Right cardiac atrium (tissue), 5 donors: ENCODE measurements at regions not wholly inside any gene's neighbourhood (a gene's known extent, or its start where the extent isn't known, plus 50 kb on each side); places are given as distances from the start of the nearest gene placed in this dataset.

Experiments used
- ATAC-seq, 2 donors: fragments of 200-7000 bp; cut with Tn5 transposase; one replicate each; pipeline versions ENCODE4 v1.8.0 to v1.9.1; 2020; ENCODE audit warnings: moderate library complexity in 2 of 2, mild to moderate bottlenecking in 1 of 2
- DNase-seq, 3 donors: peaks; one replicate each; pipeline ENCODE4 v3.0.0-alpha.2; 2020
- H3K27ac ChIP-seq: one replicate; pipeline ENCODE4 v1.5.1; 2013; ENCODE audit warnings: mild to moderate bottlenecking, low read length, control low read depth, moderate library complexity
- H3K27me3 ChIP-seq: one replicate; pipeline ENCODE4 v1.6.1; 2013; ENCODE audit not compliant: control insufficient read depth, insufficient read depth
- H3K4me1 ChIP-seq: one replicate; pipeline ENCODE4 v1.6.1; 2013; ENCODE audit warnings: low read length; ENCODE audit not compliant: control insufficient read depth, insufficient read depth
- H3K4me3 ChIP-seq: one replicate; pipeline ENCODE4 v1.5.1; 2013; ENCODE audit warnings: low read length, control low read depth
- H3K9me3 ChIP-seq: one replicate; pipeline ENCODE4 v1.6.1; 2013; ENCODE audit warnings: low read length; ENCODE audit not compliant: control insufficient read depth
- WGBS: extraction: QIAGEN DNeasy Blood & Tissue Kit; methylation state at CpG from one replicate; pipeline ENCODE4 v1.1.7; 2013; 5-methylcytosine and 5-hydroxymethylcytosine counted together
- intact Hi-C, 4 donors: fragments of 100-400 bp; cut with DNase I; formaldehyde crosslinking; loops; one replicate each; pipeline versions ENCODE4 v1.11.0 to v1.14.0; 2022 to 2023
- donor health status: healthy with polysubstance abuse.
- donor health status: DM: no; HTN: yes; CAD: no.
- donor health status: DM: no; HTN: no; CAD: no.
- donor health status: DM: no; HTN: yes; CAD: no; lungs with severe emphysema.
- donor health status: DM: yes; HTN: yes; CAD: no.

- no peak for ATAC-seq
- 23% methylated on average over 1 of the region's 1 CpG for WGBS
- H3K4me3 ChIP-seq, result no peak overlapping the region
- no peak overlapping the region for H3K27ac ChIP-seq
- no peaks in the 10 kb centered on the region for H3K9me3 ChIP-seq
- H3K4me1 ChIP-seq, result no peaks in the 10 kb centered on the region
- intact Hi-C loops, result no loop called here
- DNase-seq, result no peak
- H3K27me3 ChIP-seq, result no peaks in the 10 kb centered on the region
Observed at GRCh38 chr9:28207657-28208056, 634.4 kb upstream of the C9orf72 start.

GRCh38 chr9:28209130-28209529 is 635.8 kb upstream of the C9orf72 start:
- H3K27me3 ChIP-seq, result no peaks in the 10 kb centered on the region
- DNase-seq (no peak), ATAC-seq (no peak)
- H3K4me1 ChIP-seq, result no peaks in the 10 kb centered on the region
- H3K4me3 ChIP-seq, result no peak overlapping the region
- intact Hi-C loops, result no loop called here
- whole genome bisulfite sequencing, result 92% methylated on average over 3 of the region's 3 CpGs
- H3K9me3 ChIP-seq, result no peaks in the 10 kb centered on the region
- H3K27ac ChIP-seq, result no peak overlapping the region

- H3K27ac ChIP-seq, result no peak overlapping the region
- H3K4me3 ChIP-seq, result no peak overlapping the region
- no peak for DNase-seq
- H3K4me1 ChIP-seq, result no peaks in the 10 kb centered on the region
- no peaks in the 10 kb centered on the region for H3K27me3 ChIP-seq
- ATAC-seq, result no peak
- intact Hi-C loops, result no loop called here
- no peaks in the 10 kb centered on the region for H3K9me3 ChIP-seq
Observed at GRCh38 chr9:28212979-28213378, 639.7 kb upstream of the C9orf72 start.

- no peaks in the 10 kb centered on the region for H3K27me3 ChIP-seq
- H3K27ac ChIP-seq, result no peak overlapping the region
- no peak for ATAC-seq
- WGBS, result 89% methylated on average over 5 of the region's 5 CpGs
- intact Hi-C loops, result no loop called here
- no peaks in the 10 kb centered on the region for H3K9me3 ChIP-seq
- no peak for DNase-seq
- no peak overlapping the region for H3K4me3 ChIP-seq
- H3K4me1 ChIP-seq, result no peaks in the 10 kb centered on the region
Observed at GRCh38 chr9:28215536-28216299, 642.4 kb upstream of the C9orf72 start.

- no peak overlapping the region for H3K4me3 ChIP-seq
- intact Hi-C loops, result no loop called here
- no peak overlapping the region for H3K27ac ChIP-seq
- no peaks in the 10 kb centered on the region for H3K9me3 ChIP-seq
- no peak for DNase-seq
- 91% methylated on average over 1 of the region's 1 CpG for WGBS
- H3K27me3 ChIP-seq, result no peaks in the 10 kb centered on the region
- ATAC-seq, result no peak
- H3K4me1 ChIP-seq, result no peaks in the 10 kb centered on the region
Observed at GRCh38 chr9:28232686-28233085, 659.4 kb upstream of the C9orf72 start.

- ATAC-seq (no peak), DNase-seq (no peak)
- Histone ChIP-seq H3K9me3 (no peaks in the 10 kb centered on the region), H3K4me3 (no peak overlapping the region), H3K27me3 (no peaks in the 10 kb centered on the region), H3K27ac (no peak overlapping the region), H3K4me1 (no peaks in the 10 kb centered on the region)
- intact Hi-C loops, result no loop called here
- WGBS, result 69% methylated on average over 6 of the region's 6 CpGs
Observed at GRCh38 chr9:28234133-28234893, 661.0 kb upstream of the C9orf72 start.

- WGBS, result 44% methylated on average over 1 of the region's 1 CpG
- H3K4me3 ChIP-seq, result no peak overlapping the region
- intact Hi-C loops, result no loop called here
- ATAC-seq (no peak), DNase-seq (no peak)
- no peaks in the 10 kb centered on the region for H3K9me3 ChIP-seq
- no peak overlapping the region for H3K27ac ChIP-seq
- H3K27me3 ChIP-seq, result no peaks in the 10 kb centered on the region
- no peaks in the 10 kb centered on the region for H3K4me1 ChIP-seq
Observed at GRCh38 chr9:28234894-28235277, 661.6 kb upstream of the C9orf72 start.

- 68% methylated on average over 2 of the region's 2 CpGs for WGBS
- H3K4me1 ChIP-seq, result no peaks in the 10 kb centered on the region
- intact Hi-C loops, result no loop called here
- H3K27ac ChIP-seq, result no peak overlapping the region
- no peak overlapping the region for H3K4me3 ChIP-seq
- no peaks in the 10 kb centered on the region for H3K27me3 ChIP-seq
- DNase-seq (no peak), ATAC-seq (no peak)
- no peaks in the 10 kb centered on the region for H3K9me3 ChIP-seq
Observed at GRCh38 chr9:28249424-28249823, 676.1 kb upstream of the C9orf72 start.

GRCh38 chr9:28255174-28255573 is 681.9 kb upstream of the C9orf72 start:
- Histone ChIP-seq H3K27me3 (no peaks in the 10 kb centered on the region), H3K4me3 (no peak overlapping the region), H3K4me1 (no peaks in the 10 kb centered on the region), H3K27ac (no peak overlapping the region), H3K9me3 (no peaks in the 10 kb centered on the region)
- ATAC-seq (no peak), DNase-seq (no peak)
- intact Hi-C loops, result no loop called here
- WGBS, result 75% methylated on average over 3 of the region's 3 CpGs

GRCh38 chr9:28260330-28260729 is 687.0 kb upstream of the C9orf72 start:
- DNase-seq, result no peak
- no peak overlapping the region for H3K27ac ChIP-seq
- H3K9me3 ChIP-seq, result no peaks in the 10 kb centered on the region
- 91% methylated on average over 4 of the region's 4 CpGs for WGBS
- H3K27me3 ChIP-seq, result no peaks in the 10 kb centered on the region
- no peak overlapping the region for H3K4me3 ChIP-seq
- no peak for ATAC-seq
- intact Hi-C loops, result no loop called here
- H3K4me1 ChIP-seq, result no peaks in the 10 kb centered on the region

GRCh38 chr9:28264368-28264767 is 691.1 kb upstream of the C9orf72 start:
- intact Hi-C loops, result no loop called here
- Histone ChIP-seq H3K4me3 (no peak overlapping the region), H3K27me3 (no peaks in the 10 kb centered on the region), H3K4me1 (no peaks in the 10 kb centered on the region), H3K27ac (no peak overlapping the region), H3K9me3 (no peaks in the 10 kb centered on the region)
- 84% methylated on average over 4 of the region's 4 CpGs for WGBS
- no peak for ATAC-seq
- no peak for DNase-seq
